Neural cell (in vitro differentiated cells): ENCODE measurements at regions not wholly inside any gene's neighbourhood (a gene's known extent, or its start where the extent isn't known, plus 50 kb on each side); places are given as distances from the start of the nearest gene placed in this dataset.

Experiments
- H2AFZ ChIP-seq: fragments of 200-600, 300-800 bp; sonication (generic), shearing (Covaris generic); 2 replicates; pipeline ENCODE4 v1.6.0; 2014; ENCODE audit warnings: low read depth, mild to moderate bottlenecking, antibody characterized with exemption, low read length, moderate library complexity
- H3F3A ChIP-seq: fragments of 200-600 bp; shearing (Covaris generic); 2 replicates; pipeline ENCODE4 v1.6.1; 2016; ENCODE audit warnings: mild to moderate bottlenecking, moderate library complexity, mixed read lengths, antibody characterized with exemption, low read length; ENCODE audit not compliant: insufficient read depth, poor library complexity, severe bottlenecking
- H3K27ac ChIP-seq: fragments of 200-600, 300-800 bp; sonication (generic), shearing (Covaris generic); 2 replicates; pipeline ENCODE4 v1.5.1; 2014; ENCODE audit warnings: mild to moderate bottlenecking, low read length, moderate library complexity
- H3K27me3 ChIP-seq: fragments of 300-800, 200-600 bp; sonication (generic), shearing (Covaris generic); 2 replicates; pipeline ENCODE4 v1.6.0; 2014; ENCODE audit warnings: mild to moderate bottlenecking, low read depth, low read length, moderate library complexity; ENCODE audit not compliant: insufficient read depth
- H3K36me3 ChIP-seq: fragments of 300-800, 200-600 bp; sonication (generic), shearing (Covaris generic); 2 replicates; pipeline ENCODE4 v1.5.1; 2014; ENCODE audit warnings: mild to moderate bottlenecking, antibody characterized with exemption, low read length, moderate library complexity; ENCODE audit not compliant: insufficient read depth
- H3K4me2 ChIP-seq: fragments of 300-800, 200-600 bp; sonication (generic), shearing (Covaris generic); 2 replicates; pipeline ENCODE4 v1.6.0; 2014; ENCODE audit warnings: mild to moderate bottlenecking, low read length
- H3K4me3 ChIP-seq: fragments of 300-800, 200-600 bp; sonication (generic), shearing (Covaris generic); 2 replicates; pipeline ENCODE4 v1.5.1; 2014; ENCODE audit warnings: mild to moderate bottlenecking, low read length, moderate library complexity
- H3K79me2 ChIP-seq: fragments of 200-600 bp; shearing (Covaris generic); replicated peaks from 2 replicates; pipeline ENCODE4 v1.6.0; 2014; ENCODE audit warnings: mild to moderate bottlenecking, low read length, moderate library complexity; ENCODE audit not compliant: insufficient read depth
- H3K9ac ChIP-seq: fragments of 300-800, 200-600 bp; sonication (generic), shearing (Covaris generic); 2 replicates; pipeline ENCODE4 v1.6.1; 2016; ENCODE audit warnings: mild to moderate bottlenecking, low read length, mixed read lengths
- H3K9me2 ChIP-seq: fragments of 200-600 bp; shearing (Covaris generic); 2 replicates; pipeline ENCODE4 v1.6.1; 2016; ENCODE audit warnings: mild to moderate bottlenecking, low read length, mixed read lengths; ENCODE audit not compliant: insufficient read depth
- H3K9me3 ChIP-seq: fragments of 200-600, 300-800 bp; sonication (generic), shearing (Covaris generic); 2 replicates; pipeline ENCODE4 v1.6.1; 2016; ENCODE audit warnings: mild to moderate bottlenecking, mixed run types, low read length, moderate library complexity, mixed read lengths
- H4K20me1 ChIP-seq: fragments of 200-600 bp; shearing (Covaris generic); 2 replicates; pipeline ENCODE4 v1.6.1; 2016; ENCODE audit warnings: mild to moderate bottlenecking, mixed run types; ENCODE audit not compliant: insufficient read depth
- EP300 ChIP-seq: fragments of 450-650 bp; conservative IDR thresholded peaks from 2 replicates; pipeline ENCODE4 v1.6.1; 2014; ENCODE audit warnings: antibody characterized with exemption, mild to moderate bottlenecking, moderate library complexity; ENCODE audit not compliant: poor library complexity, severe bottlenecking
- EZH2 ChIP-seq: fragments of 200-600, 300-800 bp; shearing (Covaris generic), sonication (generic); IDR thresholded peaks from 2 replicates; pipeline ENCODE4 v1.6.1; 2014; ENCODE audit warnings: antibody characterized with exemption, low read length, borderline replicate concordance, mild to moderate bottlenecking; ENCODE audit not compliant: insufficient read depth, poor library complexity, severe bottlenecking
- MXI1 ChIP-seq: fragments of 450-650 bp; conservative IDR thresholded peaks from 2 replicates; pipeline ENCODE4 v1.6.1; 2014; ENCODE audit warnings: antibody characterized with exemption, mild to moderate bottlenecking; ENCODE audit not compliant: poor library complexity, severe bottlenecking
- POLR2AphosphoS5 ChIP-seq: IDR thresholded peaks from 2 replicates; pipeline ENCODE4 v1.6.1; 2012
- RAD21 ChIP-seq: fragments of 450-650 bp; conservative IDR thresholded peaks from 2 replicates; pipeline ENCODE4 v1.6.1; 2014; ENCODE audit warnings: antibody characterized with exemption, mild to moderate bottlenecking, moderate library complexity
- SMC3 ChIP-seq: fragments of 450-650 bp; conservative IDR thresholded peaks from 2 replicates; pipeline ENCODE4 v1.6.1; 2014; ENCODE audit warnings: antibody characterized with exemption, mild to moderate bottlenecking, moderate library complexity; ENCODE audit not compliant: poor library complexity
- TAF1 ChIP-seq: IDR thresholded peaks from 2 replicates; pipeline ENCODE4 v1.6.1; 2012; ENCODE audit warnings: low read depth
- TF ChIP-seq, protein P1 (sequence below): fragments of 450-650 bp; IDR thresholded peaks from 2 replicates; pipeline ENCODE4 v1.5.1; 2014; ENCODE audit warnings: antibody characterized with exemption, mild to moderate bottlenecking, moderate library complexity; ENCODE audit not compliant: poor library complexity, severe bottlenecking
- TF ChIP-seq, protein P2 (sequence below): IDR thresholded peaks from 2 replicates; pipeline ENCODE4 v1.6.1; 2012; ENCODE audit warnings: borderline replicate concordance

DNA sequence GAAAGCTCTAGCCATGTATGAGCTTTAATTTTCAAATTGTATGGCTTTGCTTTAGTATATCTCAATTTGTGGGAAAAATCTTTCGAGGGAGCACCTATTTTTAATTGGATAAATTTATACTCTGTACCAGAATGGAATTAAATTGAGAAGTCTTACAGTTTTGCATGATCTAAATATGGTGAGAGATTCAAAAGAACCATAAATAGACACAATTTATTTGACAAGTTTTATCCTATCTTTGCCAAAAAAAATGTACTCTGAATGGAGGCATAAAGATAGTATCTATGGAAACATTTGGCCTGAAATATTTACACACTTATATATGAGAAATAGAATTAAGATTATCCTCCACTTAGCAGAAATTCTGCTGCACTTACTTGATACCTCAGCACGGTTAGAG lies 238.4 kb downstream of the NDUFA10 start:
- Histone ChIP-seq H3K9ac (no peak overlapping the region), H2AFZ (no peak overlapping the region), H3K4me3 (no peak overlapping the region), H3K79me2 (no peaks in the 10 kb centered on the region), H3K27ac (no peak overlapping the region), H3F3A (no peaks in the 10 kb centered on the region), H3K9me2 (no peaks in the 10 kb centered on the region), H4K20me1 (no peaks in the 10 kb centered on the region), H3K4me2 (no peak overlapping the region), H3K36me3 (no peaks in the 10 kb centered on the region), H3K9me3 (peaks cover 9% of the 10 kb centered on the region), H3K27me3 (peaks cover 42% of the 10 kb centered on the region)
- TF ChIP-seq MXI1 (no peak), EZH2 (no peak), SMC3 (no peak), TAF1 (no peak), EP300 (no peak)
- TF ChIP-seq, protein P1, sequence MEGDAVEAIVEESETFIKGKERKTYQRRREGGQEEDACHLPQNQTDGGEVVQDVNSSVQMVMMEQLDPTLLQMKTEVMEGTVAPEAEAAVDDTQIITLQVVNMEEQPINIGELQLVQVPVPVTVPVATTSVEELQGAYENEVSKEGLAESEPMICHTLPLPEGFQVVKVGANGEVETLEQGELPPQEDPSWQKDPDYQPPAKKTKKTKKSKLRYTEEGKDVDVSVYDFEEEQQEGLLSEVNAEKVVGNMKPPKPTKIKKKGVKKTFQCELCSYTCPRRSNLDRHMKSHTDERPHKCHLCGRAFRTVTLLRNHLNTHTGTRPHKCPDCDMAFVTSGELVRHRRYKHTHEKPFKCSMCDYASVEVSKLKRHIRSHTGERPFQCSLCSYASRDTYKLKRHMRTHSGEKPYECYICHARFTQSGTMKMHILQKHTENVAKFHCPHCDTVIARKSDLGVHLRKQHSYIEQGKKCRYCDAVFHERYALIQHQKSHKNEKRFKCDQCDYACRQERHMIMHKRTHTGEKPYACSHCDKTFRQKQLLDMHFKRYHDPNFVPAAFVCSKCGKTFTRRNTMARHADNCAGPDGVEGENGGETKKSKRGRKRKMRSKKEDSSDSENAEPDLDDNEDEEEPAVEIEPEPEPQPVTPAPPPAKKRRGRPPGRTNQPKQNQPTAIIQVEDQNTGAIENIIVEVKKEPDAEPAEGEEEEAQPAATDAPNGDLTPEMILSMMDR = no peak
- TF ChIP-seq, protein P2, sequence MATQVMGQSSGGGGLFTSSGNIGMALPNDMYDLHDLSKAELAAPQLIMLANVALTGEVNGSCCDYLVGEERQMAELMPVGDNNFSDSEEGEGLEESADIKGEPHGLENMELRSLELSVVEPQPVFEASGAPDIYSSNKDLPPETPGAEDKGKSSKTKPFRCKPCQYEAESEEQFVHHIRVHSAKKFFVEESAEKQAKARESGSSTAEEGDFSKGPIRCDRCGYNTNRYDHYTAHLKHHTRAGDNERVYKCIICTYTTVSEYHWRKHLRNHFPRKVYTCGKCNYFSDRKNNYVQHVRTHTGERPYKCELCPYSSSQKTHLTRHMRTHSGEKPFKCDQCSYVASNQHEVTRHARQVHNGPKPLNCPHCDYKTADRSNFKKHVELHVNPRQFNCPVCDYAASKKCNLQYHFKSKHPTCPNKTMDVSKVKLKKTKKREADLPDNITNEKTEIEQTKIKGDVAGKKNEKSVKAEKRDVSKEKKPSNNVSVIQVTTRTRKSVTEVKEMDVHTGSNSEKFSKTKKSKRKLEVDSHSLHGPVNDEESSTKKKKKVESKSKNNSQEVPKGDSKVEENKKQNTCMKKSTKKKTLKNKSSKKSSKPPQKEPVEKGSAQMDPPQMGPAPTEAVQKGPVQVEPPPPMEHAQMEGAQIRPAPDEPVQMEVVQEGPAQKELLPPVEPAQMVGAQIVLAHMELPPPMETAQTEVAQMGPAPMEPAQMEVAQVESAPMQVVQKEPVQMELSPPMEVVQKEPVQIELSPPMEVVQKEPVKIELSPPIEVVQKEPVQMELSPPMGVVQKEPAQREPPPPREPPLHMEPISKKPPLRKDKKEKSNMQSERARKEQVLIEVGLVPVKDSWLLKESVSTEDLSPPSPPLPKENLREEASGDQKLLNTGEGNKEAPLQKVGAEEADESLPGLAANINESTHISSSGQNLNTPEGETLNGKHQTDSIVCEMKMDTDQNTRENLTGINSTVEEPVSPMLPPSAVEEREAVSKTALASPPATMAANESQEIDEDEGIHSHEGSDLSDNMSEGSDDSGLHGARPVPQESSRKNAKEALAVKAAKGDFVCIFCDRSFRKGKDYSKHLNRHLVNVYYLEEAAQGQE = no peak

DNA sequence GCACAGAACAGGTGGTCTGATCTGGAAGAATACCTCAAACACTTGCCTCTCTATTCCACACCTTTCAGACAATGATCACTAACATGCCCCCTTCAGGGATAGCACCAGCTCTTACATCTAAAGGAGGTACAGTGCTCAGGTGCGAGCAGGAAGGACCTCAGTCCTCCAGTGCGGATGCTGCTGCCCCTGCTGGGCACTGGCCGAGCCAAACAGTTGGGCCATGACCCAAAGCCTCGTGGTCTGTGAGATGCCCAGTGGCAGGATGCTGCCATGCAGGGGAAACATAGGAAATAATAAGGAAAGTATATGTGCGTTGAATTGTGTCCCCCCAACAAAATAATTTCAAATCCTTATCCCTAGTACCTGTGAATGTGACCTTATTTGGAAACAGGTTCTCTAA lies 243.7 kb downstream of the NDUFA10 start:
- no peaks in the 10 kb centered on the region for H4K20me1 ChIP-seq
- no peaks in the 10 kb centered on the region for H3F3A ChIP-seq
- no peak overlapping the region for H3K9ac ChIP-seq
- no peak overlapping the region for H3K27ac ChIP-seq
- no peaks in the 10 kb centered on the region for H3K9me2 ChIP-seq
- H2AFZ ChIP-seq = no peak overlapping the region
- H3K4me3 ChIP-seq = no peak overlapping the region
- H3K36me3 ChIP-seq = no peaks in the 10 kb centered on the region
- TF ChIP-seq RAD21 = no peak
- no peak for TF ChIP-seq EZH2
- TF ChIP-seq TAF1 = no peak
- TF ChIP-seq, protein P1 = no peak
- TF ChIP-seq SMC3 = no peak
- TF ChIP-seq EP300 = no peak
- TF ChIP-seq, protein P2 = no peak
- no peak for TF ChIP-seq MXI1
- TF ChIP-seq POLR2AphosphoS5 = no peak
- peaks cover 9% of the 10 kb centered on the region for H3K9me3 ChIP-seq
- H3K27me3 ChIP-seq = peaks cover 49% of the 10 kb centered on the region
- no peak overlapping the region for H3K4me2 ChIP-seq
- no peaks in the 10 kb centered on the region for H3K79me2 ChIP-seq
